CD14-positive monocyte (primary cell): ENCODE measurements at regions not wholly inside any gene's neighbourhood (a gene's known extent, or its start where the extent isn't known, plus 50 kb on each side); places are given as distances from the start of the nearest gene placed in this dataset.

ENCODE experiments used
- DNase-seq, 3 donors: peaks; one replicate each; pipeline ENCODE4 v3.0.0-alpha.2; 2011 to 2022
- H2AFZ ChIP-seq: 2 replicates; pipeline ENCODE4 v1.6.0; 2012; ENCODE audit warnings: mild to moderate bottlenecking, low read depth, low read length, inconsistent platforms; ENCODE audit not compliant: insufficient read depth, poor library complexity, severe bottlenecking
- H3K27ac ChIP-seq, 2 donors: 1 replicate in 1 of 2; 2 replicates in 1 of 2; pipeline ENCODE4 v1.5.1; 2012 to 2013; ENCODE audit warnings: low read length in 2 of 2, control low read depth in 1 of 2, inconsistent platforms in 1 of 2, low read depth in 1 of 2, mild to moderate bottlenecking in 1 of 2
- H3K27me3 ChIP-seq, 2 donors: one replicate each; pipeline versions ENCODE4 v1.6.0 to v1.6.1; 2011 to 2013; ENCODE audit warnings: low read length in 2 of 2; ENCODE audit not compliant: control insufficient read depth in 2 of 2, insufficient read depth in 2 of 2
- H3K36me3 ChIP-seq, 2 donors: replicated peaks in 1 of 2; 1 replicate in 1 of 2; 2 replicates in 1 of 2; pipeline versions ENCODE4 v1.5.1 to v1.6.1; 2012 to 2013; ENCODE audit warnings: low read length in 2 of 2, control low read depth in 1 of 2, inconsistent platforms in 1 of 2, mild to moderate bottlenecking in 1 of 2; ENCODE audit not compliant: insufficient read depth in 2 of 2, control insufficient read depth in 1 of 2
- H3K4me1 ChIP-seq, 2 donors: 1 replicate in 1 of 2; 2 replicates in 1 of 2; pipeline versions ENCODE4 v1.5.1 to v1.6.1; 2012 to 2013; ENCODE audit warnings: low read length in 2 of 2, control low read depth in 1 of 2, inconsistent platforms in 1 of 2, mild to moderate bottlenecking in 1 of 2, moderate library complexity in 1 of 2; ENCODE audit not compliant: insufficient read depth in 2 of 2, control insufficient read depth in 1 of 2
- H3K4me2 ChIP-seq: replicated peaks from 2 replicates; pipeline ENCODE3; 2012; ENCODE audit warnings: low read length, moderate library complexity, mild to moderate bottlenecking; ENCODE audit not compliant: poor library complexity, severe bottlenecking; ENCODE audit errors: extremely low read depth
- H3K4me3 ChIP-seq, 3 experiments: fragments of 200-600 bp in 1 of 3; sonication (generic) in 1 of 3; replicated peaks in 1 of 3; 1 replicate in 2 of 3; 2 replicates in 1 of 3; pipeline ENCODE4 v1.5.1; 2011 to 2013; ENCODE audit warnings: low read length in 3 of 3, mild to moderate bottlenecking in 3 of 3, control low read depth in 2 of 3, low read depth in 2 of 3, inconsistent platforms in 1 of 3, moderate library complexity in 1 of 3
- H3K79me2 ChIP-seq: 2 replicates; pipeline ENCODE4 v1.6.0; 2012; ENCODE audit warnings: mild to moderate bottlenecking, control low read depth, inconsistent platforms, low read length, moderate library complexity; ENCODE audit not compliant: insufficient read depth
- H3K9ac ChIP-seq: 2 replicates; pipeline ENCODE4 v1.6.0; 2017; ENCODE audit warnings: low read length, mild to moderate bottlenecking; ENCODE audit not compliant: insufficient read depth, poor library complexity, severe bottlenecking
- H3K9me3 ChIP-seq, 2 donors: replicated peaks in 1 of 2; 1 replicate in 1 of 2; 2 replicates in 1 of 2; pipeline versions ENCODE4 v1.5.1 to v1.6.1; 2012 to 2013; ENCODE audit warnings: low read length in 2 of 2, control low read depth in 1 of 2; ENCODE audit not compliant: control insufficient read depth in 1 of 2, insufficient read depth in 1 of 2
- H4K20me1 ChIP-seq: 2 replicates; pipeline ENCODE4 v1.6.0; 2012; ENCODE audit warnings: mild to moderate bottlenecking, low read length, control low read depth, moderate library complexity; ENCODE audit not compliant: insufficient read depth
- H3K27ac Mint-ChIP-seq, 7 donors: one replicate each; pipeline ENCODE4 v1.8.0; 2020; ENCODE audit warnings: mild to moderate bottlenecking in 7 of 7, mixed read lengths in 7 of 7, moderate library complexity in 6 of 7, inconsistent platforms in 2 of 7
- H3K27me3 Mint-ChIP-seq, 3 donors: one replicate each; pipeline ENCODE4 v1.8.0; 2021 to 2022; ENCODE audit warnings: low read depth in 3 of 3, mild to moderate bottlenecking in 3 of 3, mixed read lengths in 3 of 3, moderate library complexity in 3 of 3, inconsistent platforms in 1 of 3
- H3K36me3 Mint-ChIP-seq, 2 donors: one replicate each; pipeline ENCODE4 v1.8.0; 2020; ENCODE audit warnings: mixed read lengths in 2 of 2, inconsistent platforms in 1 of 2, mild to moderate bottlenecking in 1 of 2
- H3K4me1 Mint-ChIP-seq: one replicate; pipeline ENCODE4 v1.8.0; 2020; ENCODE audit warnings: mild to moderate bottlenecking, mixed read lengths
- H3K4me3 Mint-ChIP-seq, 2 donors: one replicate each; pipeline ENCODE4 v1.8.0; 2020; ENCODE audit warnings: mild to moderate bottlenecking in 2 of 2, mixed read lengths in 2 of 2, moderate library complexity in 1 of 2
- H3K9me3 Mint-ChIP-seq, 7 donors: one replicate each; pipeline ENCODE4 v1.8.0; 2020 to 2022; ENCODE audit warnings: mixed read lengths in 7 of 7, mild to moderate bottlenecking in 6 of 7, moderate library complexity in 6 of 7, inconsistent platforms in 2 of 7
- WGBS: methylation state at CpG from one replicate; pipeline ENCODE4 v1.1.5; 2013; ENCODE audit warnings: missing lambda C conversion rate; ENCODE audit not compliant: insufficient coverage; 5-methylcytosine and 5-hydroxymethylcytosine counted together
- intact Hi-C, 2 donors: fragments of 100-400 bp; cut with micrococcal nuclease; formaldehyde crosslinking; loops; one replicate each; pipeline versions ENCODE4 v1.15.0 to v1.15.1; 2023
- TF ChIP-seq, protein P1 (sequence below): fragments of 200-600 bp; IDR thresholded peaks from one replicate; pipeline ENCODE4 v1.8.0; 2022; ENCODE audit warnings: antibody characterized with exemption, mild to moderate bottlenecking

DNA sequence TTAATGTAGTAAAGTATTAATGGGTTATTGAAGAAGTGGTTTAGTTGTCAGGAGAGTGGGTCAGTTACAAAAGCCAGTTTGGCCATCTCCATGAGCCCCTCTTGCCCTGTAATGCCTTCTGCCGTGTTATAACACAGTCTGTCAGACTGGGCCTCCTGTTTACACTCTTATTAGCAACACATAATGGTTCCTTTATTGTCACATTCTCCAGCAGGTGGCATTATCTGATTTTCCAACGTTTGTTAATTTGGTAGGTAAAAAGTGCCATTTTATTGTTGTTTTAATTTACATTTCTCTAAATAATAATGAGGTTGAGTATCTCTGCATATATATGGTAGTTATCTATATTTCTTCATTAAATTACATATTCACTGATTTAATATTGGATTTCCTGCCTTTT, 560.8 kb downstream of the FGF13 start:
- Histone ChIP-seq H3K4me3 (no peak overlapping the region), H4K20me1 (no peaks in the 10 kb centered on the region), H2AFZ (no peak overlapping the region), H3K9ac (no peak overlapping the region), H3K27ac (no peak overlapping the region), H3K27me3 (no peaks in the 10 kb centered on the region), H3K4me2 (no peak overlapping the region), H3K79me2 (no peaks in the 10 kb centered on the region), H3K36me3 (no peaks in the 10 kb centered on the region), H3K4me1 (no peaks in the 10 kb centered on the region), H3K9me3 (no peaks in the 10 kb centered on the region)
- intact Hi-C loops: no loop called here
- WGBS: no CpG with 5 or more reads among the region's 2 CpGs
- no peaks in the 10 kb centered on the region for H3K36me3 Mint-ChIP-seq
- peaks cover 0 to 1% (median 0%) of the 10 kb centered on the region in 7 donors for H3K9me3 Mint-ChIP-seq
- TF ChIP-seq, protein P1, sequence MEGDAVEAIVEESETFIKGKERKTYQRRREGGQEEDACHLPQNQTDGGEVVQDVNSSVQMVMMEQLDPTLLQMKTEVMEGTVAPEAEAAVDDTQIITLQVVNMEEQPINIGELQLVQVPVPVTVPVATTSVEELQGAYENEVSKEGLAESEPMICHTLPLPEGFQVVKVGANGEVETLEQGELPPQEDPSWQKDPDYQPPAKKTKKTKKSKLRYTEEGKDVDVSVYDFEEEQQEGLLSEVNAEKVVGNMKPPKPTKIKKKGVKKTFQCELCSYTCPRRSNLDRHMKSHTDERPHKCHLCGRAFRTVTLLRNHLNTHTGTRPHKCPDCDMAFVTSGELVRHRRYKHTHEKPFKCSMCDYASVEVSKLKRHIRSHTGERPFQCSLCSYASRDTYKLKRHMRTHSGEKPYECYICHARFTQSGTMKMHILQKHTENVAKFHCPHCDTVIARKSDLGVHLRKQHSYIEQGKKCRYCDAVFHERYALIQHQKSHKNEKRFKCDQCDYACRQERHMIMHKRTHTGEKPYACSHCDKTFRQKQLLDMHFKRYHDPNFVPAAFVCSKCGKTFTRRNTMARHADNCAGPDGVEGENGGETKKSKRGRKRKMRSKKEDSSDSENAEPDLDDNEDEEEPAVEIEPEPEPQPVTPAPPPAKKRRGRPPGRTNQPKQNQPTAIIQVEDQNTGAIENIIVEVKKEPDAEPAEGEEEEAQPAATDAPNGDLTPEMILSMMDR: no peak
- no peak overlapping the region for H3K4me3 Mint-ChIP-seq
- H3K4me1 Mint-ChIP-seq: no peaks in the 10 kb centered on the region
- H3K27ac Mint-ChIP-seq: no peak overlapping the region
- DNase-seq: no peak
- H3K27me3 Mint-ChIP-seq: peaks cover 0 to 1% (median 0%) of the 10 kb centered on the region in 3 donors

DNA sequence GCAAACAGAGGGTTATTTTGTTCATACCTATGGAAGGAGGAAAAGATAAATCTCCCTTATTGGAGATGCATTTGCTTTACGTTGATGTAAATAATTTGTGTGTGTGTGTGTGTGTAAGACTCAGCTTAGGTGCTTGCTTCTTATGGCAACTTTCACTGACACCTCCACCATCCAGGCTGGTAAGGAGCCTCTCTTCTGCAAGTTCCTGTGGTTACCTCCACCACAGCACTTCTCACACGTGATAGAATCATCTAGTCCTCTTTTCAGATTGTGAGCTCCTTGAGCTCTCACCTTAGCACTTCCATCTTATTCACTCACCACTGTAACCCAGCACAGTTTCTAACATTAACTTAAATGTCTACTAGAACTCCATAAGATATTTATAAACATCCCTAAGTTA, 553.7 kb downstream of the FGF13 start:
- no CpG with 5 or more reads among the region's 2 CpGs for WGBS
- H3K4me3 Mint-ChIP-seq: no peak overlapping the region
- TF ChIP-seq, protein P1: no peak
- intact Hi-C loops: no loop called here
- Histone ChIP-seq H3K27me3 (no peaks in the 10 kb centered on the region), H3K27ac (no peak overlapping the region), H3K4me2 (no peak overlapping the region), H3K4me1 (no peaks in the 10 kb centered on the region), H3K4me3 (no peak overlapping the region), H3K9me3 (no peaks in the 10 kb centered on the region), H3K36me3 (no peaks in the 10 kb centered on the region), H4K20me1 (no peaks in the 10 kb centered on the region), H2AFZ (no peak overlapping the region), H3K9ac (no peak overlapping the region), H3K79me2 (no peaks in the 10 kb centered on the region)
- peaks cover 0 to 5% (median 0%) of the 10 kb centered on the region in 7 donors for H3K9me3 Mint-ChIP-seq
- no peak for DNase-seq
- no peaks in the 10 kb centered on the region for H3K4me1 Mint-ChIP-seq
- no peak overlapping the region for H3K27ac Mint-ChIP-seq
- H3K36me3 Mint-ChIP-seq: no peaks in the 10 kb centered on the region
- H3K27me3 Mint-ChIP-seq: peaks cover 0 to 5% (median 2%) of the 10 kb centered on the region in 3 donors
